ENCODE measurements at regions not wholly inside any gene's neighbourhood (a gene's known extent, or its start where the extent isn't known, plus 50 kb on each side); places are given as distances from the start of the nearest gene placed in this dataset.

- TF ChIP-seq, protein P1, sequence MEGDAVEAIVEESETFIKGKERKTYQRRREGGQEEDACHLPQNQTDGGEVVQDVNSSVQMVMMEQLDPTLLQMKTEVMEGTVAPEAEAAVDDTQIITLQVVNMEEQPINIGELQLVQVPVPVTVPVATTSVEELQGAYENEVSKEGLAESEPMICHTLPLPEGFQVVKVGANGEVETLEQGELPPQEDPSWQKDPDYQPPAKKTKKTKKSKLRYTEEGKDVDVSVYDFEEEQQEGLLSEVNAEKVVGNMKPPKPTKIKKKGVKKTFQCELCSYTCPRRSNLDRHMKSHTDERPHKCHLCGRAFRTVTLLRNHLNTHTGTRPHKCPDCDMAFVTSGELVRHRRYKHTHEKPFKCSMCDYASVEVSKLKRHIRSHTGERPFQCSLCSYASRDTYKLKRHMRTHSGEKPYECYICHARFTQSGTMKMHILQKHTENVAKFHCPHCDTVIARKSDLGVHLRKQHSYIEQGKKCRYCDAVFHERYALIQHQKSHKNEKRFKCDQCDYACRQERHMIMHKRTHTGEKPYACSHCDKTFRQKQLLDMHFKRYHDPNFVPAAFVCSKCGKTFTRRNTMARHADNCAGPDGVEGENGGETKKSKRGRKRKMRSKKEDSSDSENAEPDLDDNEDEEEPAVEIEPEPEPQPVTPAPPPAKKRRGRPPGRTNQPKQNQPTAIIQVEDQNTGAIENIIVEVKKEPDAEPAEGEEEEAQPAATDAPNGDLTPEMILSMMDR (IDR thresholded peaks at IDR 0.05): no peak
- no peak for TF ChIP-seq POLR2A (IDR thresholded peaks at IDR 0.05)
Measured at GRCh38 chr15:47246317-47246716, 471.0 kb upstream of the SEMA6D start.
